ENCODE measurements at regions not wholly inside any gene's neighbourhood (a gene's known extent, or its start where the extent isn't known, plus 50 kb on each side); places are given as distances from the start of the nearest gene placed in this dataset.

GRCh38 chr4:179029683-179030082 lies 1587.4 kb upstream of the AGA start:
- intact Hi-C loops (cut with micrococcal nuclease) = no loop called here
- Mint-ChIP-seq H3K4me1 (ENCODE audit: insufficient read depth, unreplicated experiment) (peaks cover 11% of the 10 kb centered on the region), H3K4me3 (ENCODE audit: unreplicated experiment) (no peak overlapping the region), H3K9me3 (ENCODE audit: unreplicated experiment) (no peaks in the 10 kb centered on the region), H3K36me3 (ENCODE audit: insufficient read depth, unreplicated experiment) (no peaks in the 10 kb centered on the region), H3K27ac (ENCODE audit: low read depth, unreplicated experiment) (no peak overlapping the region), H3K27me3 (ENCODE audit: insufficient read depth, unreplicated experiment) (no peaks in the 10 kb centered on the region)
- no TSS peak for BruUV-seq (replicated peaks)
- no peak for TF ChIP-seq CTCF (IDR thresholded peaks at IDR 0.05; ENCODE audit: unreplicated experiment)
- POLR2A ChIA-PET = interaction anchor here (0.6 kb wide), 1 partner anchor 1709 kb away, joined by 4 read pairs; no protein-coding TSS in a partner anchor
- CTCF ChIA-PET = interaction anchor here (0.6 to 0.7 kb wide), 3 partner anchors 14 to 297 kb away, joined by 3 read pairs; no protein-coding TSS in a partner anchor
- no peak for DNase-seq (ENCODE audit: unreplicated experiment)

- intact Hi-C loops (cut with micrococcal nuclease) = no loop called here
- Mint-ChIP-seq H3K36me3 (ENCODE audit: insufficient read depth, unreplicated experiment) (no peaks in the 10 kb centered on the region), H3K4me1 (ENCODE audit: insufficient read depth, unreplicated experiment) (peaks cover 5% of the 10 kb centered on the region), H3K4me3 (ENCODE audit: unreplicated experiment) (no peak overlapping the region), H3K27me3 (ENCODE audit: insufficient read depth, unreplicated experiment) (no peaks in the 10 kb centered on the region), H3K27ac (ENCODE audit: low read depth, unreplicated experiment) (no peak overlapping the region), H3K9me3 (ENCODE audit: unreplicated experiment) (no peaks in the 10 kb centered on the region)
- no peak for TF ChIP-seq CTCF (IDR thresholded peaks at IDR 0.05; ENCODE audit: unreplicated experiment)
- ChIA-PET POLR2A (no interaction called here), CTCF (no interaction called here)
- BruUV-seq (replicated peaks) = no TSS peak
- DNase-seq (ENCODE audit: unreplicated experiment) = no peak
Measured at GRCh38 chr4:179040259-179040658, 1598.0 kb upstream of the AGA start.

GRCh38 chr4:179048839-179049453 lies 1606.7 kb upstream of the AGA start:
- Mint-ChIP-seq H3K4me1 (ENCODE audit: insufficient read depth, unreplicated experiment) (no peaks in the 10 kb centered on the region), H3K36me3 (ENCODE audit: insufficient read depth, unreplicated experiment) (no peaks in the 10 kb centered on the region), H3K27me3 (ENCODE audit: insufficient read depth, unreplicated experiment) (no peaks in the 10 kb centered on the region), H3K27ac (ENCODE audit: low read depth, unreplicated experiment) (no peak overlapping the region), H3K4me3 (ENCODE audit: unreplicated experiment) (no peak overlapping the region), H3K9me3 (ENCODE audit: unreplicated experiment) (peaks cover 10% of the 10 kb centered on the region)
- ChIA-PET POLR2A (no interaction called here), CTCF (interaction anchor here (0.7 kb wide), 1 partner anchor 319 kb away, joined by 4 read pairs; no protein-coding TSS in a partner anchor)
- no TSS peak for BruUV-seq (replicated peaks)
- no peak for TF ChIP-seq CTCF (IDR thresholded peaks at IDR 0.05; ENCODE audit: unreplicated experiment)
- intact Hi-C loops (cut with micrococcal nuclease) = no loop called here
- DNase-seq (ENCODE audit: unreplicated experiment) = no peak

GRCh38 chr4:179051206-179051605 lies 1609.0 kb upstream of the AGA start:
- POLR2A ChIA-PET = interaction anchor here (0.6 kb wide), 1 partner anchor 126 kb away, joined by 3 read pairs; no protein-coding TSS in a partner anchor
- intact Hi-C loops (cut with micrococcal nuclease) = no loop called here
- peaks cover 10% of the 10 kb centered on the region for H3K9me3 Mint-ChIP-seq (ENCODE audit: unreplicated experiment)

More at GRCh38 chr4:179051206-179051605, 1609.0 kb upstream of the AGA start:
- Mint-ChIP-seq H3K27ac (ENCODE audit: low read depth, unreplicated experiment) (no peak overlapping the region), H3K36me3 (ENCODE audit: insufficient read depth, unreplicated experiment) (no peaks in the 10 kb centered on the region), H3K27me3 (ENCODE audit: insufficient read depth, unreplicated experiment) (no peaks in the 10 kb centered on the region), H3K4me3 (ENCODE audit: unreplicated experiment) (no peak overlapping the region), H3K4me1 (ENCODE audit: insufficient read depth, unreplicated experiment) (no peaks in the 10 kb centered on the region)
- no peak for TF ChIP-seq CTCF (IDR thresholded peaks at IDR 0.05; ENCODE audit: unreplicated experiment)
- DNase-seq (ENCODE audit: unreplicated experiment) = no peak
- BruUV-seq (replicated peaks) = no TSS peak
- CTCF ChIA-PET = no interaction called here
